Neural progenitor cell (in vitro differentiated cells): ENCODE measurements at regions not wholly inside any gene's neighbourhood (a gene's known extent, or its start where the extent isn't known, plus 50 kb on each side); places are given as distances from the start of the nearest gene placed in this dataset.

Experiments
- DNase-seq: peaks from one replicate; pipeline ENCODE4 v3.0.0-alpha.2; 2016; ENCODE audit warnings: low spot score
- H2AFZ ChIP-seq: fragments of 200-600 bp; sonication (generic); replicated peaks from 2 replicates; pipeline ENCODE4 v1.6.1; 2016; ENCODE audit warnings: antibody characterized with exemption
- H3F3A ChIP-seq: fragments of 200-600 bp; sonication (generic); 2 replicates; pipeline ENCODE4 v1.6.1; 2016; ENCODE audit warnings: antibody characterized with exemption, low read depth
- H3K27ac ChIP-seq: fragments of 200-600 bp; sonication (generic); 2 replicates; pipeline ENCODE4 v1.5.1; 2016; ENCODE audit warnings: mild to moderate bottlenecking
- H3K27me3 ChIP-seq: fragments of 200-600 bp; sonication (generic); 2 replicates; pipeline ENCODE4 v1.6.1; 2016; ENCODE audit warnings: mild to moderate bottlenecking, moderate library complexity
- H3K36me3 ChIP-seq: fragments of 200-600 bp; sonication (generic); 2 replicates; pipeline ENCODE4 v1.5.1; 2016
- H3K4me1 ChIP-seq: fragments of 200-600 bp; sonication (generic); 2 replicates; pipeline ENCODE4 v1.6.1; 2016; ENCODE audit warnings: mixed run types
- H3K4me2 ChIP-seq: fragments of 200-600 bp; sonication (generic); 2 replicates; pipeline ENCODE4 v1.6.1; 2016
- H3K4me3 ChIP-seq: fragments of 200-600 bp; sonication (generic); 2 replicates; pipeline ENCODE4 v1.5.1; 2016
- H3K79me2 ChIP-seq: fragments of 200-600 bp; sonication (generic); 2 replicates; pipeline ENCODE4 v1.6.1; 2016; ENCODE audit warnings: low read depth
- H3K9ac ChIP-seq: fragments of 200-600 bp; sonication (generic); 2 replicates; pipeline ENCODE4 v1.6.1; 2016
- H3K9me3 ChIP-seq: fragments of 200-600 bp; sonication (generic); 2 replicates; pipeline ENCODE4 v1.5.1; 2016; ENCODE audit warnings: low read depth
- H4K20me1 ChIP-seq: fragments of 200-600 bp; sonication (generic); 2 replicates; pipeline ENCODE4 v1.6.1; 2016; ENCODE audit warnings: low read depth
- H3K27ac Mint-ChIP-seq: 3 replicates; pipeline ENCODE4 v1.8.0; 2021; ENCODE audit warnings: mixed read lengths
- H3K27me3 Mint-ChIP-seq: 2 replicates; pipeline ENCODE4 v1.8.0; 2022; ENCODE audit warnings: low read depth, mild to moderate bottlenecking, inconsistent platforms, moderate library complexity, mixed read lengths; ENCODE audit not compliant: insufficient read depth
- H3K36me3 Mint-ChIP-seq: 3 replicates; pipeline ENCODE4 v1.8.0; 2021; ENCODE audit warnings: mixed read lengths
- H3K4me1 Mint-ChIP-seq: 3 replicates; pipeline ENCODE4 v1.8.0; 2021; ENCODE audit warnings: mixed read lengths
- H3K4me3 Mint-ChIP-seq: 3 replicates; pipeline ENCODE4 v1.8.0; 2021; ENCODE audit warnings: mild to moderate bottlenecking, moderate library complexity, mixed read lengths
- H3K9me3 Mint-ChIP-seq: 3 replicates; pipeline ENCODE4 v1.8.0; 2020; ENCODE audit warnings: mixed read lengths
- EZH2 ChIP-seq: fragments of 200-600 bp; sonication (generic); IDR thresholded peaks from 2 replicates; pipeline ENCODE4 v1.6.1; 2017; ENCODE audit warnings: antibody characterized with exemption, mild to moderate bottlenecking, moderate library complexity
- EZH2phosphoT487 ChIP-seq: fragments of 200-600 bp; sonication (generic); IDR thresholded peaks from 2 replicates; pipeline ENCODE4 v1.6.1; 2017; ENCODE audit warnings: antibody characterized with exemption
- TF ChIP-seq, protein P1 (sequence below): fragments of 200-600 bp; sonication (generic); IDR thresholded peaks from 2 replicates; pipeline ENCODE4 v1.5.1; 2017; ENCODE audit warnings: antibody characterized with exemption, mild to moderate bottlenecking

DNA sequence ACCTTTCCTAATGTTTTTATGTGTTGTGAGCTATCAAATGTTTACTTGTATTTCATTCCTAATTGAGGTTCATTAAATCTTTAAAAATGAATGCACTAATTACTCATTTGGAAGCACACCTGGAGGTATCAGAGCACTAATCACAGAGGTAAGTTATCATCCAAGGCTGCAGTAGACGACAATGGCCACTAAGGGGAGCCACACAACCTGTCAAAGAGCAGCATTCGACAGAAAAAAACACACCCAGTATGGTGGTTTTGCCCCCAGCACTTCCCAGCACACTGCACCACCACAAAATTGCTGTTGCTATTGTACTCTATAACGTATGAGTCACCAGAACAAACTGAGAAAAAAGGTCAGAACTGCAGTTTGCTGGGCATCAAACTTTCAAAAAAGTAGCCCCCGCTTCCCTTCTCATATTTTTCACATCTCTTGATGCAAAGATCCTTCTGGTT lies 205.9 kb upstream of the IGF1R start:
- Histone ChIP-seq H3K9ac (no peak overlapping the region), H3K36me3 (no peaks in the 10 kb centered on the region), H4K20me1 (no peaks in the 10 kb centered on the region), H3F3A (peaks cover 4% of the 10 kb centered on the region), H3K9me3 (no peaks in the 10 kb centered on the region), H3K27ac (no peak overlapping the region), H2AFZ (no peak overlapping the region), H3K4me2 (no peak overlapping the region), H3K4me1 (peaks cover 16% of the 10 kb centered on the region), H3K79me2 (no peaks in the 10 kb centered on the region), H3K4me3 (no peak overlapping the region), H3K27me3 (no peaks in the 10 kb centered on the region)
- Mint-ChIP-seq H3K27ac (no peak overlapping the region), H3K36me3 (no peaks in the 10 kb centered on the region), H3K9me3 (peaks cover 10% of the 10 kb centered on the region), H3K4me3 (no peak overlapping the region), H3K4me1 (peaks cover 32% of the 10 kb centered on the region), H3K27me3 (peaks cover 10% of the 10 kb centered on the region)
- peak; percentile 80 for DNase-seq
- TF ChIP-seq, protein P1, sequence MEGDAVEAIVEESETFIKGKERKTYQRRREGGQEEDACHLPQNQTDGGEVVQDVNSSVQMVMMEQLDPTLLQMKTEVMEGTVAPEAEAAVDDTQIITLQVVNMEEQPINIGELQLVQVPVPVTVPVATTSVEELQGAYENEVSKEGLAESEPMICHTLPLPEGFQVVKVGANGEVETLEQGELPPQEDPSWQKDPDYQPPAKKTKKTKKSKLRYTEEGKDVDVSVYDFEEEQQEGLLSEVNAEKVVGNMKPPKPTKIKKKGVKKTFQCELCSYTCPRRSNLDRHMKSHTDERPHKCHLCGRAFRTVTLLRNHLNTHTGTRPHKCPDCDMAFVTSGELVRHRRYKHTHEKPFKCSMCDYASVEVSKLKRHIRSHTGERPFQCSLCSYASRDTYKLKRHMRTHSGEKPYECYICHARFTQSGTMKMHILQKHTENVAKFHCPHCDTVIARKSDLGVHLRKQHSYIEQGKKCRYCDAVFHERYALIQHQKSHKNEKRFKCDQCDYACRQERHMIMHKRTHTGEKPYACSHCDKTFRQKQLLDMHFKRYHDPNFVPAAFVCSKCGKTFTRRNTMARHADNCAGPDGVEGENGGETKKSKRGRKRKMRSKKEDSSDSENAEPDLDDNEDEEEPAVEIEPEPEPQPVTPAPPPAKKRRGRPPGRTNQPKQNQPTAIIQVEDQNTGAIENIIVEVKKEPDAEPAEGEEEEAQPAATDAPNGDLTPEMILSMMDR = peak; percentile 95
- TF ChIP-seq EZH2 (no peak), EZH2phosphoT487 (no peak)

DNA sequence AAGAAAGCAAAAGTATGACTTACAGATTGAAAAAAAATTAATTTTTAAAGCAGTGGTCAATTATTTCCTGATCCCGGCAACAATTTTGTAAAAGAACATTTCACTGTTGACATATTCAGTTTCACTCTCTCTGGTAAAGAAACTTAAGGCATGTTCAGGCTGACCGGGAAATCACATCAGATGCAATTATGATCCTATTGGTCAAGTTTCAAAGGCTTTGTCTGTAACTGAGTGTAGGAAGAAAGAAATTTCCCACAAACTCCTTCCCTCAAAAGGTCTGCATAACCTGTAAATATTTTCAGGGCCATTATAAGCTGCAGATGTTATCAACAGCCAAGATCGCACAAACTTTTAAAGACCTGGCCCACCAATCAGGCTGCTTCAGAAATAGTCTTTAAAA lies 205.4 kb upstream of the IGF1R start:
- TF ChIP-seq, protein P1 = no peak
- no peak for TF ChIP-seq EZH2
- no peak for TF ChIP-seq EZH2phosphoT487
- Mint-ChIP-seq H3K36me3 (no peaks in the 10 kb centered on the region), H3K4me1 (peaks cover 32% of the 10 kb centered on the region), H3K9me3 (peaks cover 13% of the 10 kb centered on the region), H3K27me3 (peaks cover 8% of the 10 kb centered on the region), H3K4me3 (no peak overlapping the region), H3K27ac (no peak overlapping the region)
- H3K4me1 ChIP-seq = peaks cover 16% of the 10 kb centered on the region
- H4K20me1 ChIP-seq = no peaks in the 10 kb centered on the region
- no peak overlapping the region for H3K27ac ChIP-seq
- H3K9ac ChIP-seq = no peak overlapping the region
- no peak for DNase-seq
- H3K27me3 ChIP-seq = no peaks in the 10 kb centered on the region
- H3K9me3 ChIP-seq = no peaks in the 10 kb centered on the region
- no peaks in the 10 kb centered on the region for H3K36me3 ChIP-seq
- H2AFZ ChIP-seq = no peak overlapping the region
- peaks cover 4% of the 10 kb centered on the region for H3F3A ChIP-seq
- H3K4me3 ChIP-seq = no peak overlapping the region
- H3K4me2 ChIP-seq = peak overlapping the region; percentile 56
- no peaks in the 10 kb centered on the region for H3K79me2 ChIP-seq

DNA sequence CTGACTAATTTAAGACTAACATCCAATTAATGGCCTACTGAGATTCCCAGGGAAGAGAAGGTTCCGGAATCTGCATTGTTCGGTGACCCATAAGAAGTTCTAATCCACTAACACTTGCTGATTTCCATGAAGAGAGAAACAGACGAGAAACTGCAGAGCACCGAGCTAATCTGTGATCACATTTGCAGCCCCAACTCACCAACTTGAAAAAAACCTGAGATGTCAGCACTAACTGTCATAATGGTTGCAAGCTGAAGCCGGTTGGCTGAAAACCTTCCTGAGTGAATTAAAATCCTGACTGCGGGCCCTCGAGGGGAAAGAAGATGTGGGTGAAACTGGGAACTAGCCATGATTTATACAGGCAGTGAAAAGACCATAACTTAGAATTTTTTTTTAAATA lies 204.8 kb upstream of the IGF1R start:
- Histone ChIP-seq H3K4me2 (peak overlapping the region; percentile 56), H2AFZ (no peak overlapping the region), H3K79me2 (no peaks in the 10 kb centered on the region), H4K20me1 (no peaks in the 10 kb centered on the region), H3K27me3 (no peaks in the 10 kb centered on the region), H3F3A (peaks cover 4% of the 10 kb centered on the region), H3K36me3 (no peaks in the 10 kb centered on the region), H3K9me3 (no peaks in the 10 kb centered on the region), H3K4me1 (peaks cover 16% of the 10 kb centered on the region), H3K27ac (no peak overlapping the region), H3K9ac (no peak overlapping the region), H3K4me3 (no peak overlapping the region)
- Mint-ChIP-seq H3K9me3 (peaks cover 18% of the 10 kb centered on the region), H3K4me3 (no peak overlapping the region), H3K4me1 (peaks cover 32% of the 10 kb centered on the region), H3K27me3 (peaks cover 8% of the 10 kb centered on the region), H3K36me3 (no peaks in the 10 kb centered on the region), H3K27ac (no peak overlapping the region)
- TF ChIP-seq EZH2 = no peak
- no peak for TF ChIP-seq EZH2phosphoT487
- TF ChIP-seq, protein P1 = no peak
- peak; percentile 63 for DNase-seq
